ENCODE measurements at regions not wholly inside any gene's neighbourhood (a gene's known extent, or its start where the extent isn't known, plus 50 kb on each side); places are given as distances from the start of the nearest gene placed in this dataset.

- Histone ChIP-seq H3K27me3 (no peaks in the 10 kb centered on the region), H3K9me3 (no peaks in the 10 kb centered on the region), H3K27ac (no peak overlapping the region), H3K4me3 (no peak overlapping the region), H3K36me3 (no peaks in the 10 kb centered on the region), H3K4me1 (no peaks in the 10 kb centered on the region)
- no peak for TF ChIP-seq CTCF (IDR thresholded peaks at IDR 0.05)
- no peak for DNase-seq (ENCODE audit: low spot score)
Observed at GRCh38 chr12:34335819-34336262, 313.5 kb downstream of the ALG10 start.

GRCh38 chr12:34336619-34337465 is 314.5 kb downstream of the ALG10 start:
- DNase-seq (ENCODE audit: low spot score), result no peak
- no peaks in the 10 kb centered on the region for H3K36me3 ChIP-seq
- H3K27ac ChIP-seq, result no peak overlapping the region
- no peak overlapping the region for H3K4me3 ChIP-seq
- no peak for TF ChIP-seq CTCF (IDR thresholded peaks at IDR 0.05)
- no peaks in the 10 kb centered on the region for H3K4me1 ChIP-seq
- no peaks in the 10 kb centered on the region for H3K9me3 ChIP-seq
- H3K27me3 ChIP-seq, result no peaks in the 10 kb centered on the region

- H3K4me1 ChIP-seq, result no peaks in the 10 kb centered on the region
- no peaks in the 10 kb centered on the region for H3K27me3 ChIP-seq
- H3K36me3 ChIP-seq, result no peaks in the 10 kb centered on the region
- no peak for DNase-seq (ENCODE audit: low spot score)
- no peak overlapping the region for H3K27ac ChIP-seq
- H3K9me3 ChIP-seq, result no peaks in the 10 kb centered on the region
- no peak for TF ChIP-seq CTCF (IDR thresholded peaks at IDR 0.05)
- no peak overlapping the region for H3K4me3 ChIP-seq
Observed at GRCh38 chr12:34338751-34339150, 316.5 kb downstream of the ALG10 start.

GRCh38 chr12:34339922-34340321 is 317.6 kb downstream of the ALG10 start:
- no peak for TF ChIP-seq CTCF (IDR thresholded peaks at IDR 0.05)
- Histone ChIP-seq H3K27ac (no peak overlapping the region), H3K4me3 (no peak overlapping the region), H3K27me3 (no peaks in the 10 kb centered on the region), H3K36me3 (no peaks in the 10 kb centered on the region), H3K4me1 (no peaks in the 10 kb centered on the region), H3K9me3 (no peaks in the 10 kb centered on the region)
- no peak for DNase-seq (ENCODE audit: low spot score)

- Histone ChIP-seq H3K4me3 (no peak overlapping the region), H3K36me3 (no peaks in the 10 kb centered on the region), H3K27me3 (no peaks in the 10 kb centered on the region), H3K4me1 (no peaks in the 10 kb centered on the region), H3K27ac (no peak overlapping the region), H3K9me3 (no peaks in the 10 kb centered on the region)
- DNase-seq (ENCODE audit: low spot score), result no peak
- no peak for TF ChIP-seq CTCF (IDR thresholded peaks at IDR 0.05)
Observed at GRCh38 chr12:34340534-34341361, 318.5 kb downstream of the ALG10 start.

All from right atrium auricular region (tissue), 2 donors.